ENCODE measurements at regions not wholly inside any gene's neighbourhood (a gene's known extent, or its start where the extent isn't known, plus 50 kb on each side); places are given as distances from the start of the nearest gene placed in this dataset.

- Histone ChIP-seq H3F3A (ENCODE audit: low read depth) (no peaks in the 10 kb centered on the region), H3K9me3 (ENCODE audit: low read depth) (no peaks in the 10 kb centered on the region), H3K4me3 (no peak overlapping the region), H3K4me1 (peaks cover 9% of the 10 kb centered on the region), H3K9ac (no peak overlapping the region), H3K36me3 (no peaks in the 10 kb centered on the region), H3K27me3 (no peaks in the 10 kb centered on the region), H3K27ac (no peak overlapping the region), H4K20me1 (ENCODE audit: low read depth) (no peaks in the 10 kb centered on the region), H2AFZ (replicated peaks) (no peak overlapping the region), H3K79me2 (ENCODE audit: low read depth) (no peaks in the 10 kb centered on the region), H3K4me2 (no peak overlapping the region)
- H3K27ac Mint-ChIP-seq = no peak overlapping the region
- H3K9me3 Mint-ChIP-seq = no peaks in the 10 kb centered on the region
- peaks cover 3% of the 10 kb centered on the region for H3K27me3 Mint-ChIP-seq (ENCODE audit: insufficient read depth, low read depth)
- no peak for TF ChIP-seq CTCF (IDR thresholded peaks at IDR 0.05)
- no peak for TF ChIP-seq EZH2 (IDR thresholded peaks at IDR 0.05)
- TF ChIP-seq EZH2phosphoT487 (IDR thresholded peaks at IDR 0.05) = no peak
- peaks cover 10% of the 10 kb centered on the region for H3K4me1 Mint-ChIP-seq
- no peak overlapping the region for H3K4me3 Mint-ChIP-seq
- no peaks in the 10 kb centered on the region for H3K36me3 Mint-ChIP-seq
- no peak for DNase-seq (ENCODE audit: low spot score)
These were observed 354.9 kb downstream of the PTEN start for GRCh38 chr10:88218362-88218761.

- Histone ChIP-seq H3K9ac (no peak overlapping the region), H3K4me1 (peaks cover 9% of the 10 kb centered on the region), H2AFZ (replicated peaks) (no peak overlapping the region), H3K9me3 (ENCODE audit: low read depth) (no peaks in the 10 kb centered on the region), H3K79me2 (ENCODE audit: low read depth) (no peaks in the 10 kb centered on the region), H3K36me3 (no peaks in the 10 kb centered on the region), H3K27me3 (no peaks in the 10 kb centered on the region), H3K4me3 (no peak overlapping the region), H3K4me2 (no peak overlapping the region), H4K20me1 (ENCODE audit: low read depth) (no peaks in the 10 kb centered on the region), H3F3A (ENCODE audit: low read depth) (no peaks in the 10 kb centered on the region), H3K27ac (no peak overlapping the region)
- DNase-seq (ENCODE audit: low spot score) = no peak
- Mint-ChIP-seq H3K27ac (no peak overlapping the region), H3K36me3 (no peaks in the 10 kb centered on the region), H3K4me1 (peaks cover 10% of the 10 kb centered on the region), H3K9me3 (no peaks in the 10 kb centered on the region), H3K4me3 (no peak overlapping the region), H3K27me3 (ENCODE audit: insufficient read depth, low read depth) (peaks cover 3% of the 10 kb centered on the region)
- no peak for TF ChIP-seq CTCF (IDR thresholded peaks at IDR 0.05)
- no peak for TF ChIP-seq EZH2 (IDR thresholded peaks at IDR 0.05)
- no peak for TF ChIP-seq EZH2phosphoT487 (IDR thresholded peaks at IDR 0.05)
These were observed 356.3 kb downstream of the PTEN start for GRCh38 chr10:88219753-88220152.

- peaks cover 12% of the 10 kb centered on the region for H3K4me1 Mint-ChIP-seq
- TF ChIP-seq EZH2phosphoT487 (IDR thresholded peaks at IDR 0.05) (no peak), EZH2 (IDR thresholded peaks at IDR 0.05) (no peak), CTCF (IDR thresholded peaks at IDR 0.05) (no peak)
- no peaks in the 10 kb centered on the region for H3K9me3 Mint-ChIP-seq
- no peaks in the 10 kb centered on the region for H3K79me2 ChIP-seq (ENCODE audit: low read depth)
- no peaks in the 10 kb centered on the region for H3F3A ChIP-seq (ENCODE audit: low read depth)
- H4K20me1 ChIP-seq (ENCODE audit: low read depth) = no peaks in the 10 kb centered on the region
- no peak overlapping the region for H3K4me3 Mint-ChIP-seq
- H3K36me3 Mint-ChIP-seq = no peaks in the 10 kb centered on the region
- H3K9ac ChIP-seq = no peak overlapping the region
- H3K36me3 ChIP-seq = no peaks in the 10 kb centered on the region
- no peak overlapping the region for H3K4me2 ChIP-seq
- H3K27ac Mint-ChIP-seq = no peak overlapping the region
- no peak overlapping the region for H3K27ac ChIP-seq
- no peaks in the 10 kb centered on the region for H3K9me3 ChIP-seq (ENCODE audit: low read depth)
- no peaks in the 10 kb centered on the region for H3K27me3 Mint-ChIP-seq (ENCODE audit: insufficient read depth, low read depth)
- H3K27me3 ChIP-seq = no peaks in the 10 kb centered on the region
- no peak for DNase-seq (ENCODE audit: low spot score)
- no peak overlapping the region for H2AFZ ChIP-seq (replicated peaks)
- peaks cover 9% of the 10 kb centered on the region for H3K4me1 ChIP-seq
- no peak overlapping the region for H3K4me3 ChIP-seq
These were observed 357.9 kb downstream of the PTEN start for GRCh38 chr10:88221010-88221973.

Data from neural progenitor cell (in vitro differentiated cells).